COR-L47 (cell line): ENCODE measurements at regions not wholly inside any gene's neighbourhood (a gene's known extent, or its start where the extent isn't known, plus 50 kb on each side); places are given as distances from the start of the nearest gene placed in this dataset.

Source experiments
- DNase-seq: peaks from one replicate; lab custom pipeline; 2025; lab: John Stamatoyannopoulos, UW

DNA sequence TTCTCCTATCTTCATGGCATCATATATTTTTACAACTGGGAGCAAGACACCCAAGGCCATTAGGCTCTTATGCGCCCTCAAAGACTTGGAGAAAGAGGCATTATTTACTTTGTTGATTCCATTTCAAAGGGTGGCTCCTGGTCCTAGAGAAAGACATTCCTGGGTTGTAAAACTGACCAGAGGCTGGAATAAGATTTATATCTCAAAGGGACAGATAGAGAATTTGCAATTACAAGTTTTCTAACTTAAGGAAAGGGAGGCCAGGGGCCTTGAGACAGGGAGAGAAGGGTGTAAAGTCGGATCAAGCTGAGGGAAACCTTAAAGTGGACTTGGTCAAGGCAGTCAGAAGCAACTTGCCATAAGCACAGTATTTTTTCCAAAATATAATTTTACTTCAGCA, 1086.0 kb downstream of the SORCS3 start:
- DNase-seq, result no peak

DNA sequence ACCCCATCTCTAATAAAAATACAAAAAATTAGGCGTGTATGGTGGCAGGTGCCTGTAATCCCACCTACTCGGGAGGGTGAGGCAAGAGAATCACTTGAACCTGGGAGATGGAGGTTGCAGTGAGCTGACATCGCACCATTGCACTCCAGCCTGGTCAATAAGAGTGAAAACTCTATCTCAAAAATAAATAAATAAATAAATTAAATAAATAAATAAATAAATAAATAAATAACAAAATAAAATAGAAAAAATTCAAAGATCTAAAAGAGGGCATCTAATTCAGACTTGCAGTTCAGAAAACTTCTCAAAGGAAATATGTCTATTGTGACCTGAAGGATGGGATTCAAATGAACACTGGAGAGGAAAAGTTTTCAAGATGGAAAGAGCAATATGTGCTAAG, 1085.1 kb downstream of the SORCS3 start:
- no peak for DNase-seq

DNA sequence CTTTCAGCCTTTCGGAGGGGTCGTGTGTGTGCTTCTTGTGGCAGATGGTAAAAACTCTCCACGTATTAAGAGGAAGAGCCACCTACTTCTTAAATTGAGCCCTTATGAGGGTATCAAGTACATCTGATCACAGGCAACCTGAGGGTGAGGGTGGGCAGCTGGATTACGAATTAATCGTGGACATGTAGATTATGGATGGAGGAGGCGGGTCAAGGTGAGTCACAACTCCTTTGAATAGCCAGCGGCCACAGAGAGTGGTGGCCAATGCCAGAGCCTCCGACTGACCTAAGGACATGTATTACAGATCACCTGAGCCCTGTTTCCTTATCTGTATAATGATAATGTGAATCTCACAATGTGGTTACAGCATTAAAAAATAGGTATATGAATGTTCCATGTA, 1083.9 kb downstream of the SORCS3 start:
- DNase-seq, result no peak

DNA sequence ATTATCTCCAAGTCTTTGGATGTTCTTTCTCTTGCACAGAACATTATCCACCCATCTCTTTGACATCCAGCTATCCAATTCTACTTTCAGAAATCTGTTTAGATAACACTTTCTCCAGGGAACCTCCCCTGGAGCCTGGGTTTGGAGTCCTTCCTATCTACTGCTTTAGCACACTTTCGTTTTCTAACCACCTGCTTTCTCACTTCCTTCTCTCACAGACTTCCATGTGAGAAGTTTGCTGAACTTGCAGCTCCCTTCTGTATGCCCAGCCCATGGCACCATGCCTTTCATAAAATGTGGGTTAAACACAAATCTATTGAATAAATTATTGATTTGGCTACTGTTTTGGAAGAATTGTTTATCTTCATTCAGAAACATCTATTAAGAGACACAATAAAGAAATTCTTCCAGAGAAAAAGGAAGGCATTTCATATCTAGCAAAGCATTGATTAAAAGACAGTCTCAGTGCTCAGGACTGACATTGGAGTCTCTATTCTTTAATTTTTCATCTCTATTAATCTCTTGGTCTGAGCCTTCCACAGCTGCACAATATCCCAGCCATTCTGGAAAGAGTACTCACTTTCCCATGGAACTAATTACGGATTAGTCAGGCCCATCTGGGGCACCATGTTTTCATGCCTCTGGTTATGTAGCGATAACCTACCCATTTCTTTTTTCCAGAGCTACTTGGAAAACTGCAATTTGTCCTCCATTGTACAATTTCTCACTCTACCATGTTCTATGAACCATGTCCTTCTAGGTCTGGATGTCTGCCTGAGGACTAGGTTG, 1077.3 kb downstream of the SORCS3 start:
- DNase-seq, result no peak

DNA sequence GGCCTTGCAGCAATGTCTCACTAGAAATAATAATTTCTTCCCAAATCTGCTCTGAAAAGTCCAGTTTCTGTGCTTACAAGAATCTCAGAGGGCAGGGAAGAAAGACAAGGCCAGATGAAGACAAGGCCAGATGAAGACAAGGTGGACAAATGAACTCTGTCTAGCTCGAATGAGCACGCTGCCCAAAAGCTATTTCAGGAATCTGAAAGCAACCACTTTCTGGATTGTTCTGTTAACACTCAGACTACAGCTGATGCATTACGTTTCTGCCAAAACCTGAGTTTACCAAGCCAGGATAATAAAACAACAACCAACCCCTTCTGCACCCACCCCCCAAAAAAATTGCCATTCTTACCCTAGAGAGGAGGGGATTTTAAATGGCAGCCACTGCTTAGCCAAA, 1073.6 kb downstream of the SORCS3 start:
- no peak for DNase-seq

DNA sequence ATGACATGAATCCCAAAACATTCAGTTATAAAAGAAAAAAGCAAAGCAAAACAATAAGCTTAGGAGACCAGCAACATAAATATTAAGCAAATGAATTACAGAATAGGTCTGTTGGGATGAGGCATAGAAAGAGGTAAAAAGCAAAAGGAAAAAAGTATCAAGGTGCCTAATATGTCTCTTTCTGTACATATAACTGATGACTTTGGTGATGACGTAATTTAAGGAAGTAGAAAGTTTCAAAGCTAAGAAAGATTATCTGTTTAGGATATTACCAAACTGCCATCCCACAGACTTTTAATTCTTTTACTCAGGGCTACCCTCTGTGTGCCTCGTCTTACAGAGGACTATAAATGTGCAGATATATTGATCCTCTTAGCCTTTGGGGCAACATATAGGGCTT, 1066.5 kb downstream of the SORCS3 start:
- no peak for DNase-seq

DNA sequence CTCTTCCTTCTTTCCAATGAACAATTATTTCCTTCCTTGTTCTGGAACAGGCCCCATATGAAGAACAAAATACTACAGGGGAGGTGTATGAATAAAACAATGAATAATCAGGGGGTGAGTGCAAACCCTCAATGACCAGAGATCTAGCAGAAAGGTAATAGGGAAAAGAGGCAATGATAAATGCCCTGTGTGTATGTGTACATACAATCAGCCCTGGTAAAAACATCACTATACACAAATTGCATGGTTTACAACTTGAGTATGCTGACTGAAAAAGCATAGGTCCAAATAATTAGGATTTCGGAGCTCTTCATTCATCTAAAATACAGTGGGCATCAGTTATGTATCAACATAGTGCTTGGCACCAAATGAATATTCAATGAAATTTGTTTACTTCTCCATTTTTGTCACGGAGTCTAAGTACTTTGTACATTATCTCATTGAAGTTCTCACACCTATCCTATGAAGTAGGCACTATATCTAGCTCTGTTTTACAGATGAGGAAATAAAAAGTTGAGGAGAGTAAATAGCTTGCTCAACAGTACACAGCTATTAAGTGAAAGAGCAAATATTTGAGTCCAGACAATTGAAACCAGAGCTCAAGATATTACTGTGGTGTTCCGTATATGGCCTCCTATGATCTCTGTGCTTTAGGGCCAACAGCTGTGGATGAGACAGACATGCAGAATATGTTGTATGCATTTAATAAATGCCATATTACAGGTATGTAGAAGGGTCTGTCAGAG, 1065.4 kb downstream of the SORCS3 start:
- no peak for DNase-seq

DNA sequence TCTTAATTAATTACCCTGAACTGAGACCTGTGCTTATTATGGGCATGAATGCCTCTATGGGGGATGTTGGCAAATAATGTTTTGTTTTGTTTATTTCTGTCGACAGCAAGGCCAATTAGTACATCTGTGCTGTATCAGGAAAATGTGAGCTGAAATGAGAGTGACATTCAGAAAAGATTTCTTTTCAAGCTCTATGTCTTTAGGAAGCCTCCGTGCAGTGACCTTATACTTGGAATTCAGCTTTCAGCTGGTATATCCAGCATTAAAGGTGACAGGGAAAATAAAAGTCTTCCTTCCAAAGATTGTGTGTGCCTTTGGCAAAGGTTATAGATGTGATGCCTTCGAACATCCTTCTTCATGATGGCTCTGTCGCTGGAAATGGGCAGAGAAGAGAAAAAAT, 1061.1 kb downstream of the SORCS3 start:
- no peak for DNase-seq

DNA sequence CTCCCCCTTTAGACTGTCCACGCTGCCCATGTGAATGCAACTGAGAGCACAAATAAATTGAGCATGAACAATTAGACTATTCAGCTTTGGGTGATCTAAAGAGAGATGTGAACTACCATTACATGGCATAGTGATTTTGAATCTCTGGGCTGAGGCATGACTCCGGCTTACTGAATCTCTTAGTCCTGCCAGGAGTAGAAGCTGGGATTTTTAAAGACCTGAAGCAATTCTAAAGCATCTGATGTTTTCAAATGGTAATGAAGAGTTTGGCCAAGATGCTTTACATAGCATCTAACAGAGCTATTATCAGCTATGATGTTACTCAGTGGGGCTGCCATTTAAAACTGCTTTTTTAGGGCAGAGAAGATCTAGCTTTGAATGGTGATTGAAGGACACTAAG, 1059.1 kb downstream of the SORCS3 start:
- no peak for DNase-seq

DNA sequence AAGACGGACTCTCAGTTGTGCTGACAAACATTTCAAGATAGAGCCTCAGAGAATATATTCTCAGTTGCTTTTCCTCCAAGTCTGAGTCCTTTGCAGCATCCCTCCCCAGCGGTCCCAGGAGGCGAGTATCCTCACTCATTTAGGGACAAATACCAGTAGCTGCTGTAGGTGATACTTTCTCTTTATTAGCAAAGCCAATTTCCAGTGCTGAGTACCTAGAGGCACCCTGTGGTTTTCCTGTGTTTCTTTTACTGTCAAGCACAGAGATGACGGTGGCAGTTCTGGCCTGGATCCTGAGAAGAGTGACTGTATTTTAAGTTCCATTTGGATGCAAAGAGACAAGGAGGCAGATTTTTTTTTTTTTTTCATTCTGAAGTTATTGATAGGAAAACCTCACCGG, 1058.4 kb downstream of the SORCS3 start:
- no peak for DNase-seq

DNA sequence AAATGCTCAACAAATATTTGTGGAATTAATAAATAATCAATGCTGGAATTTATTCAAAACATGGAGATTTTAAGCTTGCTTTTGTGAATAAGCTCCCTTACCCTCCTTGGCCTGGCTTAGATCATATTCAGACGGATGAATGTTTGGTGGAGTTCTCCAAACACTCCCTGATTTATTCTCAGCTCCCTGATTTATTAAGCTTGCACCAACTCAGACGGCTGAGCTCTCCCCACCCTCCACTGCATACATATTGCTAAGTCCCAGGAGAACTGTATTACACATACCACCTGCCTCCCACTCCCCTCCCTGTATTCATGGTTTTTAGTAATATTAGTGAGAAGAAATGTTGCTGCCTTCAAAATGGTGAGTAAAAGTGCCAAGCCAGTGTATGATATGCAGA, 1057.5 kb downstream of the SORCS3 start:
- no peak for DNase-seq

DNA sequence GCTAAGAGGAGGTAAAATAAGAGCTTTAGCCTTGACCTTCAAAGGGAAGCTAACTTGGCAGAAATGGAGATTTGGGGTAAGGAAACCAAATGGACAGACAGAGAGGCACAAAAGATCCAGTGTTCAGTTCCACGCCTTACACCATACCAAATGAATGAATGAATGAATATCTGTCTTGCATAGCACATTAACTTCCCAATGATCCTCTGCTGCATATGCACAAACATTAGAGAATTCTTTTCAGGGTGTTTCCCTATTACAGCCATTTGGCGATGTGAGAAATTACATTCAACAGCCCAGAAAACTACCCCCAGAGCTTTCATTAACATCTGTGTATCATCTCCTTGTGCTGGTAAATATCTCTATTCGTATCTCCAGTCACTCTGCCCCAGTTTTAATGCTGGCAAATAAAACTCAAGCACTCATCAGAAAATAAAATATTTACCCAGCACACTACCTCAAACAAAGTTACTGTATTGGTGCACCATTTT, 1056.2 kb downstream of the SORCS3 start:
- no peak for DNase-seq

DNA sequence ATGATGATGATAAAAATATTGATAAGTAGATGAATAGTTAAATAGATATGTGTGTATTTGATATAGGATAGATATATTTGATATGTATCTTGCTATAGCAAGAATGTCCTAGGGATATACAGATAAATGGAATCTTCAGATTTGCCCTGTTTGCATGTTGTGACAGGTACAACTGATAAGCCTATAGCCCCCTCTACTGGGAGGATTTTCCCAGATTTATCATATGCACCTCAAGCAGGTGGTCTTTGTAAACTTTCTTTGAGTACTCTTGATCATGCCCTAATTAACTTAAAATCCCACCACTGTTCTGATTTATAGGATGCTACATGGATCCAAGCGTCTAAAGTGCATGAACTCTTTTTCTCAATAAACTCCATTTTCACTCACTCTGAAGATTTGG, 1050.7 kb downstream of the SORCS3 start:
- peak; percentile 1 for DNase-seq

DNA sequence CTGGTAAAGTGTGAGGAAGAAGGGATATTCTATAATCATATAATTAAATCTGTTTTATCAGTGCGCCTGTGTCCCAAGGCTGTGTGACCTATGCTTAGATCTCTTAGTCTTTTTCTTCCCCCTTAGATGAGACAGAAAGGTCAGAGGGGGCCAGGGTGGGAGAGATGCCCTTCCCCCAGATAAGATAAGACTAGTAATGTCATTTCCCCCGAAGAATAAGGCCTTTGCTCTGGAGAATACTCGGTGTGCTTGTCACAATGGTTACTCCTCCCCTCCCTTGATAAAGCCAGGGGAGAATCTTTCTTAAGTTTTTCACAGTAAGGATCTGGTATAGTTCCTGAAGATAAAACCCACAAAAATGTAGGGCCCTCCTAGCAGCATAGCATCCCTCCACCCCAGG, 1041.8 kb downstream of the SORCS3 start:
- no peak for DNase-seq

DNA sequence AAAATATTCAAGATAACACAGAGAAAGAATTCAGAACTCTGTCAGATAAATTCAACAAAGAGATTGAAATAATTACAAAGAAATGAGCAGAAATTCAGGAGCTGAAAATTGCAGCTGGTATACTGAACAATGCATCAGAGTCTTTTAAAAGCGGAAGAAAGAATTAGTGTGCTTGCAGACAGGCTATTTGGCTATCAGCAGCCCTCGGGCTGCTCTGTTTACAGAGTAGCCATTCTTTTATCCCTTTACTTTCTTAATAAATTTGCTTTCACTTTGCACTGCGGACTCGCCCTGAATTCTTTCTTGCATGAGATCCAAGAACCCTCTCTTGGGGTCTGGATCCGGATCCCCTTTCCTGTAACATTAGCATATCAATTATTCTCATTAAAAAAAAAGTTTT, 1040.0 kb downstream of the SORCS3 start:
- DNase-seq, result no peak

DNA sequence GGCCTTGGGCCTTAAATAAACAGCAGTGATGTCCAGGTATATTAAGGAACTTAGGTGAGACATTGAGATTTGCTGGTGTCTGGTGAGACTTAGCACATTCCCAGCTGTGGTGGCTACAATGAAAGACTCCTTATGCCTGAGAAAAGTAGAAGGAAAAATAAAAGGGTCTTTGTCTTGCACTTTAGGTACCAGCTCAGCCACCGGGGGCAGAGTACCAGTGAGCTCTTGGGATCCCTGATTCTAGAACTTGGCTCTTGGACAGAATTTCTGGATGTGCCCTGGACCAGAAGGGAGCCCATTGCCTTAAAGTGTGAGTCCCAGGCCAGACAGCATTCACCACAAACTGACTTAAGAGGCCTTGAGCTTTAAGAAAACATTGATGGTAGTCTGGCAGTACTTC, 1038.7 kb downstream of the SORCS3 start:
- no peak for DNase-seq

DNA sequence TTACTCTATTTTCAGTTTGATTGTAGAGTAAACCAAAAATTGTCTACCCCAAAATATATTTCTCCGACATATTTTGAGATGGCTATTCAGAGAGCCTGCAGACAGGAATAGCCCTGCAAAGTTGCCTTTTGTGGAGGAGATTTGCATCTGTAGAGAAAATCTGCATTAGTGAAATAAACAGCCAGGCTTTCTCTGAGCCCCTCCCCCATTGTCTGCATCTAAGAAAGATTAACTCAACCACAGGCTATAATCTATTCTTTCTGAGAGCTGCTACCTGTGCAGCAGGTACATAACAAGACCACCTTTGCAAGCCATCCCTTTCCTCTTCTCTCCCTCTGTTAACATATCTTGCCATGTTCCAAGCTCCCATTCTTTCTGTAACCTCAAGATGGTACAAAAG, 1034.2 kb downstream of the SORCS3 start:
- DNase-seq, result no peak

DNA sequence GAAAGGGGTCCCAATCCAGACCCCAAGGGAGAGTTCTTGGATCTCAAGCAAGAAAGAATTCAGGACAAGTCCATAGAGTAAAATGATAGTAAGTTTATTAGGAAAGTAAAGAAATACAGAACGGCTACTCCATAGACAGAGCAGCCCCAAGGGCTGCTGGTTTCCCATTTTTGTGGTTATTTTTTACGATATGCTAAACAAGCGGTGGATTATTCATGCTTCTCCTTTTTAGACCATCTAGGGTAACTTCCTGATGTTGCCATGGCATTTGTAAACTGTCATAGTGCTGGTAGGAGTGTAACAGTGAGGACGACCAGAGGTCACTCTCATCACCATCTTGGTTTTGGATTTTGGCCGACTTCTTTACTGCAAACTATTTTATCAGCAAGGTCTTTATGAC, 1033.4 kb downstream of the SORCS3 start:
- DNase-seq, result no peak

DNA sequence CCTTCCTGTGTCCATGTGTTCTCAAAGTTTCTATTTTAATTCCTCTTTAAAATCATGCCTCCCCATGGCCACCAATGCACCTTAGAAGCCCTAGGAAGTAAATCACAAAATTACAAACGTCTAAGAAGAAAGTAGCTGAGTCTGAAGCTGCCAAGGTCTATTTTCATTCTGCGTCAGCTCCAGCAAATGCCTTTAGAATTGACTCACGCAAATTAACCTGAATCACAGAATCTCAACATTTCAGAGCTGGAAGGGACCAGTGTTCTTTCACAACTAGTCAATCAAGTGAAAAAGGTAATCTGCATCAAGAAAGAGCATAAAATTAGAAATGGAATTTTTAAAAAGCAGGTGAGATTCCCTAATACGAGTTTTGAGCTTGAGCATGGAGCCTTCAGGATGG, 1017.6 kb downstream of the SORCS3 start:
- no peak for DNase-seq

DNA sequence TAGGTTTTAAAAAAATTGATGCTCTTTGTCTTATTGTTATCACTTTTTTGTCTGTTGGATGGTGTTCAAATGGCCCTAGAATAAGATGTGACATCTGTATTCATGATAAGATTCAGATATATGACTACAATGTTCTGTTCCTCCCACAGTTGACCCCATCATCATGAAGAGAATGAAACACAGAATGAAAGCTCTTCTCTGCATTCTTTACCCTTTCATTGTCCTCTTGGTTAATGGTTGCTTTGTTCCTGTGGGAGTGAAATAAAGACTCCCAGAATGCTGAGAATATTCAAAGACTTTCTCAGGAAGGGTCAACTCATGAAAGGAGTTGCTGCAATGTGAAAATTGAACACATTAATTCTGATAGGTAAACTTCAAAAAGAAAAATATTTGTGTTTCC, 1015.8 kb downstream of the SORCS3 start:
- DNase-seq, result no peak

DNA sequence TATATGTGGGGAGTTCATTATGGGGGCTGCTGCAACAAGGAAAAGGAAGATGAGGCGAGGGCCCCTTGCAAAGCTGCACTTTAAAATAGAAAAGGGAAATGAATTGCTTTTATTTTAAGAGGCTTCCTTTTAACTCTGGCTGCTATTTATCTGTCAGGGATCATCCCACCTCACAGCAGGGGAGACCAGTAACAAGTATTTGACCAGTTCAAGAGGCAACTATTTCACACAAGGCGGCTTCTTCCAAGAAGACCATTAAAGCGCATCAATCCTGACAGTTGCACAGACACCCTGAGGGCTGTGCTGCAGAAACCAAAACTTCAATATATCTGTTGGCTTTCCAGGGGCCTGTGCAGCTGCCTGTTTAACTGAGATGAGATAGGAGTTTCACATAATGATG, 1009.2 kb downstream of the SORCS3 start:
- DNase-seq, result no peak

DNA sequence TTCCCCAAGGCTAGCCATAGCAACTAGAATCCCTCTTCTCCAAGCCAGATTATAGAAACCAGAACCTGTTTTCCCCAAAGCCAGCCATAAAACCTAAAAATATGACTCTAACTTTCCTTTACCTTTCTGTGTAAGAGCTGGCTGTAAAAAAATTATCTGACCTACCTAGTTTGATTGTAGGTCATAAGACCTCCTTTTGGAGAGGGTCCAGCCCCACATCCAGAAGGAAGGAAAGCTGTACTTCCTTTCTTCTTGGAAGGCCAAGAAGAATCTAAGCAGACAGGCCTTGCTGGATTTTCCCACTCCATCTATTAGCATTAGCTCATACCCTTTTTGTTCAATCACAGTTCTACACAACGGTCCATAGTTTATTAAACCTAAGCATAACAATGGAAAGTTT, 1006.3 kb downstream of the SORCS3 start:
- DNase-seq, result no peak

DNA sequence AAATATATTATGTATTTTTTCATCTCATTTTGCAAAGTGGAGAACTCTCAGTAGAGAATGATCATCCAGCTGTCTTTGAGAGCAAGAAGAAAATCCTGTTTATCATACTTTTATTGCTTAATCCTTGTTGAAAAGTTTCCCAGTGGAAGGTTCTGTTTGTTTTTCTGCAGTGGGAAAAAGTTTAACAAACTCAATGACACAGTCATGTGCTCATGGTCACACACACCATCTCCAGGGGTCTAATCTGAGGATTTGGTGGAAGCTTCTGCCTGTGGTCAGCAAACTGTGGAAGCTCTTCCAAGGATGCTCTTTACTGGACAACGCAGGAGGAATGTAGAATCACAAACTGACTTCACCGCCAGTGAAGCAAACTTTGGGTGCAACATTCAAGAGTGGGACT, 1003.9 kb downstream of the SORCS3 start:
- no peak for DNase-seq

DNA sequence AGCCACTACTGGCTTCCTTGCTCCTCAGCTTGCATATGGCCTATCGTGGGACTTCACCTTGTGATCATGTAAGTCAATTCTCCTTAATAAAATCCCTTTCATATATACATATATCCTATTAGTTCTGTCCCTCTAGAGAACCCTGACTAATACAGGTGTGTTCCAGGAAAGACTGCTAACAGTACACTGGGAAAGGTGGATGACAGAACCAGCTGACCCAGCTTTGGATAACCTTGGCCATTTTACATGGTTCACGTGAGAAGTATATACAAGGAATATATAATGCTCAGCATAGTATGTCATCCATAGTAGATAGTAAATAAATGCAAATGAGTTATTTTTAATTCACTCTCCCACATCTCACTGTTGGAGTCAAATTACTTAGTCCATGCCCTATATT, 1003.5 kb downstream of the SORCS3 start:
- no peak for DNase-seq
